Liver (tissue), 8 donors: ENCODE measurements at regions not wholly inside any gene's neighbourhood (a gene's known extent, or its start where the extent isn't known, plus 50 kb on each side); places are given as distances from the start of the nearest gene placed in this dataset.

Experiments used
- DNase-seq: peaks from one replicate; pipeline ENCODE4 v3.0.0-alpha.2; 2017; ENCODE audit warnings: low spot score
- H3K27ac ChIP-seq, 2 donors: one replicate each; pipeline ENCODE4 v1.7.0; 2013; ENCODE audit warnings: inconsistent platforms in 2 of 2, low read length in 2 of 2, control low read depth in 1 of 2, low read depth in 1 of 2, mild to moderate bottlenecking in 1 of 2
- H3K27me3 ChIP-seq, 4 donors: one replicate each; pipeline versions ENCODE4 v1.6.1 to v1.7.0; 2013; ENCODE audit warnings: low read length in 3 of 4, inconsistent platforms in 1 of 4, mild to moderate bottlenecking in 1 of 4, moderate library complexity in 1 of 4; ENCODE audit not compliant: control insufficient read depth in 4 of 4, insufficient read depth in 4 of 4
- H3K36me3 ChIP-seq, 4 donors: one replicate each; pipeline versions ENCODE4 v1.6.1 to v1.7.0; 2013; ENCODE audit warnings: low read length in 3 of 4, mild to moderate bottlenecking in 3 of 4, low read depth in 1 of 4, moderate library complexity in 1 of 4; ENCODE audit not compliant: control insufficient read depth in 4 of 4, insufficient read depth in 3 of 4
- H3K4me1 ChIP-seq, 4 donors: one replicate each; pipeline versions ENCODE4 v1.6.1 to v1.7.0; 2013; ENCODE audit warnings: low read length in 3 of 4, mild to moderate bottlenecking in 3 of 4, moderate library complexity in 1 of 4; ENCODE audit not compliant: control insufficient read depth in 4 of 4, insufficient read depth in 4 of 4
- H3K4me3 ChIP-seq, 3 donors: one replicate each; pipeline versions ENCODE4 v1.6.1 to v1.7.0; 2013; ENCODE audit warnings: low read length in 3 of 3, control low read depth in 1 of 3, low read depth in 1 of 3, mild to moderate bottlenecking in 1 of 3
- H3K9ac ChIP-seq, 2 donors: one replicate each; pipeline ENCODE4 v1.7.0; 2013; ENCODE audit warnings: low read length in 2 of 2, mild to moderate bottlenecking in 2 of 2, moderate library complexity in 2 of 2, control low read depth in 1 of 2, low read depth in 1 of 2
- H3K9me3 ChIP-seq, 4 donors: one replicate each; pipeline versions ENCODE4 v1.6.1 to v1.7.0; 2013; ENCODE audit warnings: low read length in 3 of 4; ENCODE audit not compliant: control insufficient read depth in 4 of 4
- ATF3 ChIP-seq: IDR thresholded peaks from 2 replicates; pipeline ENCODE4 v1.6.1; 2016; ENCODE audit warnings: antibody characterized with exemption
- CTCF ChIP-seq: fragments of 150-350 bp; IDR thresholded peaks from 2 replicates; pipeline ENCODE4 v1.5.1; 2017; ENCODE audit warnings: improper control_type of control experiment, low read depth, low read length; ENCODE audit not compliant: missing input control
- GABPA ChIP-seq, 2 donors: IDR thresholded peaks in 1 of 2; conservative IDR thresholded peaks in 1 of 2; 2 replicates each; pipeline ENCODE4 v1.6.1; 2016; ENCODE audit warnings: antibody characterized with exemption in 2 of 2, mild to moderate bottlenecking in 1 of 2, moderate library complexity in 1 of 2
- HNF4A ChIP-seq, 2 donors: conservative IDR thresholded peaks; 2 replicates each; pipeline ENCODE4 v1.6.1; 2016; ENCODE audit warnings: antibody characterized with exemption in 2 of 2, mild to moderate bottlenecking in 2 of 2
- HNF4G ChIP-seq: IDR thresholded peaks from 2 replicates; pipeline ENCODE4 v1.6.1; 2016; ENCODE audit warnings: antibody characterized with exemption
- JUND ChIP-seq, 2 donors: IDR thresholded peaks; 2 replicates each; pipeline ENCODE4 v1.6.1; 2016; ENCODE audit warnings: antibody characterized with exemption in 2 of 2
- MAX ChIP-seq: IDR thresholded peaks from 2 replicates; pipeline ENCODE4 v1.6.1; 2016; ENCODE audit warnings: antibody characterized with exemption
- NR2F2 ChIP-seq: IDR thresholded peaks from 2 replicates; pipeline ENCODE4 v1.6.1; 2016; ENCODE audit warnings: antibody characterized with exemption
- RAD21 ChIP-seq, 2 donors: IDR thresholded peaks; 2 replicates each; pipeline ENCODE4 v1.6.1; 2016; ENCODE audit warnings: antibody characterized with exemption in 2 of 2, mild to moderate bottlenecking in 2 of 2
- REST ChIP-seq: IDR thresholded peaks from 2 replicates; pipeline ENCODE4 v1.6.1; 2016; ENCODE audit warnings: antibody characterized with exemption, mild to moderate bottlenecking
- SP1 ChIP-seq: IDR thresholded peaks from 2 replicates; pipeline ENCODE4 v1.6.1; 2018; ENCODE audit warnings: antibody characterized with exemption, mild to moderate bottlenecking
- YY1 ChIP-seq: IDR thresholded peaks from 2 replicates; pipeline ENCODE4 v1.6.1; 2016; ENCODE audit warnings: antibody characterized with exemption, mild to moderate bottlenecking
- ZBTB33 ChIP-seq: IDR thresholded peaks from 2 replicates; pipeline ENCODE4 v1.6.1; 2016; ENCODE audit warnings: antibody characterized with exemption
- WGBS: extraction: QIAGEN DNeasy Blood & Tissue Kit; methylation state at CpG from one replicate; pipeline ENCODE4 v1.1.7; 2013; 5-methylcytosine and 5-hydroxymethylcytosine counted together
- donor health status: healthy.
- donor health status: healthy.
- donor health status: healthy.
- donor health status: healthy.
- donor health status: healthy.

GRCh38 chr2:5990086-5990485 lies 297.9 kb downstream of the SOX11 start:
- H3K27me3 ChIP-seq = peaks cover 0 to 4% (median 0%) of the 10 kb centered on the region in 4 donors
- no peaks in the 10 kb centered on the region for H3K4me1 ChIP-seq
- peaks cover 0 to 2% (median under 1%) of the 10 kb centered on the region in 4 donors for H3K9me3 ChIP-seq
- DNase-seq = no peak
- no peak overlapping the region for H3K4me3 ChIP-seq
- WGBS = 80% methylated on average over 5 of the region's 5 CpGs
- no peaks in the 10 kb centered on the region for H3K36me3 ChIP-seq
- TF ChIP-seq NR2F2 (no peak), CTCF (no peak), HNF4G (no peak), ATF3 (no peak), GABPA (IDR thresholded peaks at IDR 0.05 in 1 of 2, conservative IDR thresholded peaks at IDR 0.05 in 1 of 2) (no peak), JUND (IDR thresholded peaks at IDR 0.05) (no peak), MAX (no peak), HNF4A (conservative IDR thresholded peaks at IDR 0.05) (no peak), YY1 (no peak)
- H3K9ac ChIP-seq = no peak overlapping the region
- H3K27ac ChIP-seq = no peak overlapping the region

- no peak overlapping the region for H3K4me3 ChIP-seq
- TF ChIP-seq REST = no peak
- TF ChIP-seq SP1 = no peak
- TF ChIP-seq ZBTB33 = no peak
- no peak for TF ChIP-seq JUND (IDR thresholded peaks at IDR 0.05)
- TF ChIP-seq RAD21 (IDR thresholded peaks at IDR 0.05) = no peak
- no peak for TF ChIP-seq MAX
Measured at GRCh38 chr2:5991305-5991968, 299.3 kb downstream of the SOX11 start.

More at GRCh38 chr2:5991305-5991968, 299.3 kb downstream of the SOX11 start:
- 59% methylated on average over 8 of the region's 8 CpGs for WGBS
- no peaks in the 10 kb centered on the region for H3K4me1 ChIP-seq
- H3K9me3 ChIP-seq = peaks cover 0 to 2% (median under 1%) of the 10 kb centered on the region in 4 donors
- no peak for DNase-seq
- no peaks in the 10 kb centered on the region for H3K36me3 ChIP-seq
- H3K27ac ChIP-seq = no peak overlapping the region
- no peak overlapping the region for H3K9ac ChIP-seq
- H3K27me3 ChIP-seq = peaks cover 0 to 4% (median 0%) of the 10 kb centered on the region in 4 donors
